HTR-8/SVneo (cell line): ENCODE measurements at regions not wholly inside any gene's neighbourhood (a gene's known extent, or its start where the extent isn't known, plus 50 kb on each side); places are given as distances from the start of the nearest gene placed in this dataset.

Experiments used
- DNase-seq: peaks from one replicate; pipeline ENCODE4 v3.0.0; 2011; ENCODE audit warnings: low spot score, mixed read lengths; ENCODE audit not compliant: insufficient read length
- FAIRE-seq: peaks from 2 replicates; lab custom pipeline; 2011; peaks lifted over from hg19 to GRCh38; lab: Jason Lieb, UNC

GRCh38 chr6:77979204-77979603 is 326.4 kb downstream of the MEI4 start:
- FAIRE-seq (no peak), DNase-seq (no peak)

- no peak for DNase-seq
- FAIRE-seq = no peak
Measured at GRCh38 chr6:77986380-77987034, 333.7 kb downstream of the MEI4 start.

- FAIRE-seq = no peak
- DNase-seq = no peak
Measured at GRCh38 chr6:77987035-77987384, 334.2 kb downstream of the MEI4 start.

DNA sequence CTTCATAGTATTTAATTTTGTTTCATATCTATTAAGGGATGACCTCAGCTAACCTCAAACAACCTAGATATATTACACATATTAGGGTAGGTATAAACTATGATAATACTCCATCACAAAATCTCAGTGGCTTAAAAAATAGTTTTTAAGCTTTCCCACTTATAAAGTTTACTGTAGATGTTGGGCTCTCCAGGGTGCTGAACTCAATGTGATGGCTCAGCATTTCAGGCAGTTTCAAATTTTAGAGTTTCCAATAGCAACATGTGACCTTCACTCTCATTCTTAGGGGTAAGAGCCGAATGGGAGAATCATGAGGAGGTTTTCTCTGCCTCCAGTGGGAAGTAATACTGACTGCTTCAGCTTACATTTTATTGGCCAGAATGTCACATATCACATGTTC is 357.3 kb downstream of the MEI4 start:
- FAIRE-seq (no peak), DNase-seq (no peak)

- FAIRE-seq (no peak), DNase-seq (no peak)
Measured at GRCh38 chr6:78020586-78020985, 367.7 kb downstream of the MEI4 start.

DNA sequence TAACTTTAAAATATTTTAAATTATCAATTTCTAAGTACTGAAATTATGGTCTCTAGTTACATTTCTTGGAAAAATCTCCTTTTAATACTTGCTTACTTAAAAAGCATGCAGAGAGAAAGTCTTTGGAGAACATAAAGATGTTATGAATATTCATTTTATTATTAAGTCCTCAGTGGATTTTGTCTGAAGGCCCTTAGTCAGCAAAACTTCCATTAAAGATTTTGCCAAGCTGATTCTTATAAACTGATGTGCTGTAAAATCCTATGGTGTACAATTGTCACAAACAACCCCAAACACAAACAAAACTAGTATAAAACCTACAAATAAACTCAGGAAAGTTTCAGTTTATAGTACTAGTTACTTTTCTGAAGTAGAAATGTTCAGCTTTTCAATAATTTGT is 372.7 kb downstream of the MEI4 start:
- FAIRE-seq (no peak), DNase-seq (no peak)

GRCh38 chr6:78031228-78031627 is 378.4 kb downstream of the MEI4 start:
- DNase-seq = no peak
- no peak for FAIRE-seq

- FAIRE-seq = no peak
- no peak for DNase-seq
Measured at GRCh38 chr6:78059171-78059570, 406.3 kb downstream of the MEI4 start.

GRCh38 chr6:78062993-78063392 is 410.2 kb downstream of the MEI4 start:
- no peak for FAIRE-seq
- DNase-seq = no peak

DNA sequence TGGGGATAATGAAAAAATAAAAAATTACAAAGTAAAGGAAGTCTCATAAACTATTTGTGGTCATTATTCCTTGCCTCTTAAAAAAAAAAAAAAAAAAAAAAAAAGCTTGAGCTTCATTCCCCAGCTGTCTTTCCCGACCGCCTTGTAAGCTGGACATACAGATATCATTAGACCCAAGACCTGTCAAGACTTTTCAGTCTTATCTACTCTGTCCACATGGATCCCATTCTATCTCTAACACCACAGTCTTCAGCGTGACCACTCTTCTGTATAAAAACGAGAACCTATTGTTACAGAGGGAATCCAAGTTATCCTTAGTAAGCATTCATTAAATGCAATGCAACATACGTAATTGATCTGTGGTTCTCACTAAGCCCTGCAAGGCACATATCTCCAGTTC is 423.5 kb downstream of the MEI4 start:
- FAIRE-seq = no peak
- DNase-seq = no peak

- FAIRE-seq (no peak), DNase-seq (no peak)
Measured at GRCh38 chr6:78089531-78089930, 436.7 kb downstream of the MEI4 start.

GRCh38 chr6:78093906-78094305 is 441.1 kb downstream of the MEI4 start:
- no peak for FAIRE-seq
- no peak for DNase-seq

GRCh38 chr6:78101387-78101786 is 448.5 kb downstream of the MEI4 start:
- no peak for FAIRE-seq
- no peak for DNase-seq

GRCh38 chr6:78110641-78111040 is 457.8 kb downstream of the MEI4 start:
- DNase-seq (no peak), FAIRE-seq (no peak)

- FAIRE-seq (no peak), DNase-seq (no peak)
Measured at GRCh38 chr6:78117966-78118365, 465.1 kb downstream of the MEI4 start.

DNA sequence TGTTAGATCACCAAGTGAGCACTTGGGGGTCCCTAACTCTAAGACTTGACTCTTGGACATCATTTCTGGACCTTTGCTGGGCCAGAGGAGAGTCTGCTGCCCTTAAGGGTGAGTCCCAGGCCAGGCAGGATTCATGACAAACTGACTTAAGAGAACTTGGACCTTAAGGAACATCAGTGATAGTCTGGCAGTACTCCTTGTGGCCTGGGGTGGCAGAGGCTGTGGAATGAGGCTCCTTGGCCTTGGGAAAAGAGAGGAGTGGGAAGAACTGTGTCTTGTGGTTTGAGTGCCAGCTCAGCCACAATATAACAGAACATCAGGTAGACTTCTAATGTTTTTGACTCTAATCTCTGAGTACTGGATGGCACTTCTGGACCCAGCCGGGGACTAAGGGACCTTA is 478.7 kb downstream of the MEI4 start:
- FAIRE-seq = no peak
- no peak for DNase-seq

GRCh38 chr6:78132671-78133410 is 480.0 kb downstream of the MEI4 start:
- no peak for DNase-seq
- FAIRE-seq = no peak

DNA sequence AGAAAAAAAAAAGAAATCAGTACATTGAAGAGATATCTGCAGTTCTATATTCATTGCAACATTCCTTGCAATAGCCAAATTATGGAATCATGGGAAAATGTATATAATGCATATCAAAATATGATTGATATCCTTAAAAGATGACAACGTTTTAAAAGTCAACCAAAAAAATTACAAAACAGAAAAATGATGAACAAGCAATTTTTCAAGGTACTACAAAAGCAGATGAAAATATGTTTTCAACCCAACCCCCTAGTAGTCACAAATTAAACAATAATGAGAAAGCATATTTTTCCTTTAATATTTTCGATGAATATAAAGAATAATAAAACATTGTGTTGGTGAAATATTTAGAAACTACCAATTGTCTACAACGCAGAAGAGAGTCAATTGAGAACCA is 497.6 kb downstream of the MEI4 start:
- DNase-seq (no peak), FAIRE-seq (no peak)

DNA sequence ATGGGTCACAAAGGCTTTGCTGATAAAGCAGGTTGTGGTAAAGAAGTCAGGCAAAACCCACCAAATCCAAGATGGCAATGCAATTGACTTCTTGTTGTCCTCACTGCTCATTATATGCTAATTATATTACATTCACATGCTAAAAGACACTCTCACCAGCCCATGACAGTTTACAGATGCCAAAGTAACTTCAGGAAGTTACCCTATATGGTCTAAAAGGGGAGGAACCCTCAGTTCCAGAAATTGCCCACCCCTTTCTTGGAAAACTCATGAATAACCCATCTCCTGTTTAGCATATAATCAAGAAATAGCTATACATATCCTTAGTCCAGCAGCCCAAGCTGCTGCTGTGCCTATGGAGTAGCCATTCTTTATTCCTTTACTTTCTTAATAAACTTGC is 501.1 kb downstream of the MEI4 start:
- no peak for FAIRE-seq
- DNase-seq = no peak

- no peak for FAIRE-seq
- DNase-seq = no peak
Measured at GRCh38 chr6:78157606-78158005, 504.8 kb downstream of the MEI4 start.

GRCh38 chr6:78188891-78189290 is 536.1 kb downstream of the MEI4 start:
- FAIRE-seq (no peak), DNase-seq (no peak)

GRCh38 chr6:78192057-78192456 is 539.2 kb downstream of the MEI4 start:
- FAIRE-seq (no peak), DNase-seq (no peak)
